ENCODE measurements at regions not wholly inside any gene's neighbourhood (a gene's known extent, or its start where the extent isn't known, plus 50 kb on each side); places are given as distances from the start of the nearest gene placed in this dataset.

GRCh38 chr3:16818945-16819344, 65.8 kb upstream of the PLCL2 start:
- Histone ChIP-seq H3K4me3 (ENCODE audit: low read length) (no peak overlapping the region), H3K36me3 (ENCODE audit: control insufficient read depth, insufficient read depth, low read length) (no peaks in the 10 kb centered on the region), H3K27ac (ENCODE audit: low read length) (no peak overlapping the region), H3K27me3 (ENCODE audit: control insufficient read depth, insufficient read depth, low read length) (no peaks in the 10 kb centered on the region), H3K4me1 (ENCODE audit: control insufficient read depth, insufficient read depth, low read length) (peaks cover 4% of the 10 kb centered on the region), H3K9me3 (ENCODE audit: control insufficient read depth, insufficient read depth, low read length) (no peaks in the 10 kb centered on the region)
- DNase-seq (no peak), ATAC-seq (no peak)
- Mint-ChIP-seq H3K4me1 (peaks cover 34 to 36% of the 10 kb centered on the region in 2 donors), H3K4me3 (no peak overlapping the region), H3K36me3 (no peaks in the 10 kb centered on the region), H3K27me3 (ENCODE audit: low read depth in 2 of 2) (peaks cover 44 to 78% of the 10 kb centered on the region in 2 donors), H3K27ac (no peak overlapping the region), H3K9me3 (no peaks in the 10 kb centered on the region)
- WGBS (ENCODE audit: insufficient coverage): 67% methylated on average over 1 of the region's 1 CpG
- TF ChIP-seq CTCF (IDR thresholded peaks at IDR 0.05): no peak
- intact Hi-C loops (cut with micrococcal nuclease): no loop called here

GRCh38 chr3:16820485-16820884, 64.3 kb upstream of the PLCL2 start:
- Mint-ChIP-seq H3K27me3 (ENCODE audit: low read depth in 2 of 2) (peaks cover 34 to 71% of the 10 kb centered on the region in 2 donors), H3K27ac (no peak overlapping the region), H3K4me1 (peaks cover 43 to 46% of the 10 kb centered on the region in 2 donors), H3K9me3 (no peaks in the 10 kb centered on the region), H3K4me3 (no peak overlapping the region), H3K36me3 (no peaks in the 10 kb centered on the region)
- H3K36me3 ChIP-seq (ENCODE audit: control insufficient read depth, insufficient read depth, low read length): no peaks in the 10 kb centered on the region
- H3K4me1 ChIP-seq (ENCODE audit: control insufficient read depth, insufficient read depth, low read length): peaks cover 13% of the 10 kb centered on the region
- H3K9me3 ChIP-seq (ENCODE audit: control insufficient read depth, insufficient read depth, low read length): no peaks in the 10 kb centered on the region
- no peak overlapping the region for H3K4me3 ChIP-seq (ENCODE audit: low read length)
- DNase-seq: no peak
- intact Hi-C loops (cut with micrococcal nuclease): no loop called here
- no peak for ATAC-seq
- no peaks in the 10 kb centered on the region for H3K27me3 ChIP-seq (ENCODE audit: control insufficient read depth, insufficient read depth, low read length)
- no peak for TF ChIP-seq CTCF (IDR thresholded peaks at IDR 0.05)
- H3K27ac ChIP-seq (ENCODE audit: low read length): no peak overlapping the region

GRCh38 chr3:16821053-16821452, 63.7 kb upstream of the PLCL2 start:
- Mint-ChIP-seq H3K27ac (no peak overlapping the region), H3K4me1 (peaks cover 43 to 46% of the 10 kb centered on the region in 2 donors), H3K36me3 (no peaks in the 10 kb centered on the region), H3K4me3 (no peak overlapping the region), H3K9me3 (no peaks in the 10 kb centered on the region), H3K27me3 (ENCODE audit: low read depth in 2 of 2) (peaks cover 34 to 69% of the 10 kb centered on the region in 2 donors)
- intact Hi-C loops (cut with micrococcal nuclease): no loop called here
- Histone ChIP-seq H3K4me1 (ENCODE audit: control insufficient read depth, insufficient read depth, low read length) (peaks cover 13% of the 10 kb centered on the region), H3K9me3 (ENCODE audit: control insufficient read depth, insufficient read depth, low read length) (no peaks in the 10 kb centered on the region), H3K36me3 (ENCODE audit: control insufficient read depth, insufficient read depth, low read length) (no peaks in the 10 kb centered on the region), H3K4me3 (ENCODE audit: low read length) (no peak overlapping the region), H3K27me3 (ENCODE audit: control insufficient read depth, insufficient read depth, low read length) (no peaks in the 10 kb centered on the region), H3K27ac (ENCODE audit: low read length) (no peak overlapping the region)
- no peak for TF ChIP-seq CTCF (IDR thresholded peaks at IDR 0.05)
- no peak for DNase-seq
- no peak for ATAC-seq
- WGBS (ENCODE audit: insufficient coverage): 95% methylated on average over 3 of the region's 4 CpGs

DNA sequence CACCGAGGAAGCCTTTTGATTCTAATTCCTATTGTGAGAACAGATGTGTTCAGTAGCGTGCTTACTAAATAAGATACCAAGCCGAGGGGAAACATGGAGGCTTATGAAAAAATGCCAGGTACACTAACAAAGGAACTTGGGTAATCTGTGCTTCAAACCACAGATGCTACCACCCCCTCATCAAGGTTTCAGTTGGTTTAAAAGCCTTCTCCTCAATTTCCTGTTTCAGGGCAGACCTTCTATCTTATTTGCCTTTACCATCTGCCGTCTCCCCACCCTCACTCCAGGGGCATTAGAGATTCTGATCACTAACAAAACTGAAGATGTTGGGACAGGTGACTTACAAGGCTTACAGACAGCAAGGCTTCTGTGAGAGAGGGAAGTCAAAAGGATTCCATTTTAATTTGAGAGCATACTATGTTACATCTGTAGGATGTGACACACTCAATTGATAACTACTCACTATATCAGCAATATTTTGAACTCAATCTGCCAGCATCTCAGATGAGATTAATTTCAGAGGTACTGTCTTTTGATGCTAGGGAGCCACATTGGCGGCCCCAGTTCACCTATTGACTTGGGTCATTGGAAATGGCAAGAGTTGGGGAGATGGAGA, 60.6 kb upstream of the PLCL2 start:
- Mint-ChIP-seq H3K36me3 (no peaks in the 10 kb centered on the region), H3K4me1 (peaks cover 30% of the 10 kb centered on the region in 2 donors), H3K27me3 (ENCODE audit: low read depth in 2 of 2) (peaks cover 28 to 48% of the 10 kb centered on the region in 2 donors), H3K4me3 (peak overlapping the region; percentile 45), H3K27ac (no peak overlapping the region), H3K9me3 (no peaks in the 10 kb centered on the region)
- H3K4me3 ChIP-seq (ENCODE audit: low read length): no peak overlapping the region
- TF ChIP-seq CTCF (IDR thresholded peaks at IDR 0.05): no peak
- DNase-seq (peak in 1 of 2 donors; percentile 62), ATAC-seq (peak in 2 of 3 donors; percentile 41 to 61)
- no peaks in the 10 kb centered on the region for H3K36me3 ChIP-seq (ENCODE audit: control insufficient read depth, insufficient read depth, low read length)
- intact Hi-C loops (cut with micrococcal nuclease): no loop called here
- H3K27me3 ChIP-seq (ENCODE audit: control insufficient read depth, insufficient read depth, low read length): no peaks in the 10 kb centered on the region
- 31% methylated on average over 5 of the region's 5 CpGs for WGBS (ENCODE audit: insufficient coverage)
- no peak overlapping the region for H3K27ac ChIP-seq (ENCODE audit: low read length)
- H3K4me1 ChIP-seq (ENCODE audit: control insufficient read depth, insufficient read depth, low read length): peaks cover 16% of the 10 kb centered on the region
- H3K9me3 ChIP-seq (ENCODE audit: control insufficient read depth, insufficient read depth, low read length): no peaks in the 10 kb centered on the region
